IMR-90 (cell line): ENCODE measurements at regions not wholly inside any gene's neighbourhood (a gene's known extent, or its start where the extent isn't known, plus 50 kb on each side); places are given as distances from the start of the nearest gene placed in this dataset.

Source experiments
- BHLHE40 ChIP-seq: fragments of 150-350 bp; IDR thresholded peaks from 2 replicates; pipeline ENCODE4 v1.6.1; 2016; ENCODE audit warnings: mild to moderate bottlenecking, low read depth, low read length
- CEBPB ChIP-seq: IDR thresholded peaks from 2 replicates; pipeline ENCODE4 v1.6.1; 2012; ENCODE audit warnings: low read depth, low read length, improper control_type of control experiment
- CHD1 ChIP-seq: IDR thresholded peaks from 2 replicates; pipeline ENCODE4 v1.6.1; 2012; ENCODE audit warnings: low read depth, low read length, improper control_type of control experiment
- MAFK ChIP-seq: IDR thresholded peaks from 2 replicates; pipeline ENCODE4 v1.6.1; 2012; ENCODE audit warnings: low read depth, low read length, improper control_type of control experiment
- MAZ ChIP-seq: IDR thresholded peaks from 2 replicates; pipeline ENCODE4 v1.6.1; 2012; ENCODE audit warnings: low read depth, mild to moderate bottlenecking, low read length, improper control_type of control experiment, moderate library complexity, borderline replicate concordance
- MXI1 ChIP-seq: IDR thresholded peaks from 2 replicates; pipeline ENCODE4 v1.6.1; 2012; ENCODE audit warnings: low read depth, mild to moderate bottlenecking, low read length, moderate library complexity, borderline replicate concordance
- POLR2A ChIP-seq: IDR thresholded peaks from 2 replicates; pipeline ENCODE4 v1.6.1; 2012; ENCODE audit warnings: mild to moderate bottlenecking, low read depth, low read length
- RAD21 ChIP-seq: IDR thresholded peaks from 2 replicates; pipeline ENCODE4 v1.6.1; 2012; ENCODE audit warnings: low read length, improper control_type of control experiment
- RCOR1 ChIP-seq: IDR thresholded peaks from 2 replicates; pipeline ENCODE4 v1.6.1; 2012; ENCODE audit warnings: mild to moderate bottlenecking, low read length, improper control_type of control experiment; ENCODE audit not compliant: insufficient replicate concordance
- RFX5 ChIP-seq: IDR thresholded peaks from 2 replicates; pipeline ENCODE4 v1.8.0; 2012; ENCODE audit warnings: low read depth, mild to moderate bottlenecking, low read length, moderate library complexity
- SMC3 ChIP-seq: fragments of 150-350 bp; IDR thresholded peaks from 2 replicates; pipeline ENCODE4 v1.6.1; 2016; ENCODE audit warnings: low read depth, mild to moderate bottlenecking, antibody characterized with exemption, low read length, moderate library complexity
- TF ChIP-seq, protein P1 (sequence below): conservative IDR thresholded peaks from 2 replicates; pipeline ENCODE4 v1.5.1; 2012; ENCODE audit warnings: mild to moderate bottlenecking, low read depth, low read length, improper control_type of control experiment
- TF ChIP-seq, protein P2 (sequence below): fragments of 150-350 bp; IDR thresholded peaks from 2 replicates; pipeline ENCODE4 v1.6.1; 2017; ENCODE audit warnings: mild to moderate bottlenecking, antibody characterized with exemption, low read length, low read depth
- TF ChIP-seq, protein P3 (sequence below): fragments of 150-350 bp; IDR thresholded peaks from 2 replicates; pipeline ENCODE4 v1.6.1; 2016; ENCODE audit warnings: low read depth, mild to moderate bottlenecking, low read length, moderate library complexity, borderline replicate concordance

DNA sequence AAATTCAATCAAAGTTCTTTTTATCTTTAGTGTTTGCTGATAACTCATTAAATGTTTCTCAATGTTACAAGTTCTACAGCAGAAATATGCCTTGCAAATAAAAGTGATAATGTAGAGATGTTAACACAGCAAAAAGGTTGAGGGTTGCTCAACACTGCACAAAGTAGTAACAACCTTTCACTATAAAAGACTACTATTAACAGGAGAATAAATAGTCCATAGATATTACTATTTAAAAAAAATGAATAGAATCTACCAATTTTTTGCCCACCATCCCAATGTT, 378.1 kb downstream of the RBM43 start:
- TF ChIP-seq, protein P1, sequence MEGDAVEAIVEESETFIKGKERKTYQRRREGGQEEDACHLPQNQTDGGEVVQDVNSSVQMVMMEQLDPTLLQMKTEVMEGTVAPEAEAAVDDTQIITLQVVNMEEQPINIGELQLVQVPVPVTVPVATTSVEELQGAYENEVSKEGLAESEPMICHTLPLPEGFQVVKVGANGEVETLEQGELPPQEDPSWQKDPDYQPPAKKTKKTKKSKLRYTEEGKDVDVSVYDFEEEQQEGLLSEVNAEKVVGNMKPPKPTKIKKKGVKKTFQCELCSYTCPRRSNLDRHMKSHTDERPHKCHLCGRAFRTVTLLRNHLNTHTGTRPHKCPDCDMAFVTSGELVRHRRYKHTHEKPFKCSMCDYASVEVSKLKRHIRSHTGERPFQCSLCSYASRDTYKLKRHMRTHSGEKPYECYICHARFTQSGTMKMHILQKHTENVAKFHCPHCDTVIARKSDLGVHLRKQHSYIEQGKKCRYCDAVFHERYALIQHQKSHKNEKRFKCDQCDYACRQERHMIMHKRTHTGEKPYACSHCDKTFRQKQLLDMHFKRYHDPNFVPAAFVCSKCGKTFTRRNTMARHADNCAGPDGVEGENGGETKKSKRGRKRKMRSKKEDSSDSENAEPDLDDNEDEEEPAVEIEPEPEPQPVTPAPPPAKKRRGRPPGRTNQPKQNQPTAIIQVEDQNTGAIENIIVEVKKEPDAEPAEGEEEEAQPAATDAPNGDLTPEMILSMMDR, result no peak
- TF ChIP-seq RFX5 (no peak), POLR2A (no peak), MXI1 (no peak), SMC3 (no peak), MAFK (no peak), BHLHE40 (no peak), MAZ (no peak), CEBPB (no peak), CHD1 (no peak), RAD21 (no peak), RCOR1 (no peak)
- TF ChIP-seq, protein P2, sequence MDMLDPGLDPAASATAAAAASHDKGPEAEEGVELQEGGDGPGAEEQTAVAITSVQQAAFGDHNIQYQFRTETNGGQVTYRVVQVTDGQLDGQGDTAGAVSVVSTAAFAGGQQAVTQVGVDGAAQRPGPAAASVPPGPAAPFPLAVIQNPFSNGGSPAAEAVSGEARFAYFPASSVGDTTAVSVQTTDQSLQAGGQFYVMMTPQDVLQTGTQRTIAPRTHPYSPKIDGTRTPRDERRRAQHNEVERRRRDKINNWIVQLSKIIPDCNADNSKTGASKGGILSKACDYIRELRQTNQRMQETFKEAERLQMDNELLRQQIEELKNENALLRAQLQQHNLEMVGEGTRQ, result no peak
- TF ChIP-seq, protein P3, sequence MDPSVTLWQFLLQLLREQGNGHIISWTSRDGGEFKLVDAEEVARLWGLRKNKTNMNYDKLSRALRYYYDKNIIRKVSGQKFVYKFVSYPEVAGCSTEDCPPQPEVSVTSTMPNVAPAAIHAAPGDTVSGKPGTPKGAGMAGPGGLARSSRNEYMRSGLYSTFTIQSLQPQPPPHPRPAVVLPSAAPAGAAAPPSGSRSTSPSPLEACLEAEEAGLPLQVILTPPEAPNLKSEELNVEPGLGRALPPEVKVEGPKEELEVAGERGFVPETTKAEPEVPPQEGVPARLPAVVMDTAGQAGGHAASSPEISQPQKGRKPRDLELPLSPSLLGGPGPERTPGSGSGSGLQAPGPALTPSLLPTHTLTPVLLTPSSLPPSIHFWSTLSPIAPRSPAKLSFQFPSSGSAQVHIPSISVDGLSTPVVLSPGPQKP, result no peak
